ENCODE measurements at regions not wholly inside any gene's neighbourhood (a gene's known extent, or its start where the extent isn't known, plus 50 kb on each side); places are given as distances from the start of the nearest gene placed in this dataset.
A peak's percentile ranks its signal among the peaks of the same experiment; 100 is the strongest.

GRCh38 chr3:29138171-29138570 is 142.7 kb upstream of the RBMS3 start:
- H3K36me3 Mint-ChIP-seq (ENCODE audit: low read depth), result no peaks in the 10 kb centered on the region
- no peaks in the 10 kb centered on the region for H3K9me3 Mint-ChIP-seq
- no peak for DNase-seq
- peaks cover 2% of the 10 kb centered on the region for H3K4me1 Mint-ChIP-seq
- H3K27me3 Mint-ChIP-seq (ENCODE audit: low read depth, poor library complexity), result no peaks in the 10 kb centered on the region
- H3K4me3 Mint-ChIP-seq, result no peak overlapping the region
- H3K27ac Mint-ChIP-seq, result no peak overlapping the region
- TF ChIP-seq CTCF (IDR thresholded peaks at IDR 0.05), result no peak

GRCh38 chr3:29140666-29141065 is 140.2 kb upstream of the RBMS3 start:
- no peak for TF ChIP-seq CTCF (IDR thresholded peaks at IDR 0.05)
- peaks cover 22% of the 10 kb centered on the region for H3K4me1 Mint-ChIP-seq
- no peak overlapping the region for H3K4me3 Mint-ChIP-seq
- no peak for DNase-seq
- no peaks in the 10 kb centered on the region for H3K27me3 Mint-ChIP-seq (ENCODE audit: low read depth, poor library complexity)
- no peaks in the 10 kb centered on the region for H3K36me3 Mint-ChIP-seq (ENCODE audit: low read depth)
- no peaks in the 10 kb centered on the region for H3K9me3 Mint-ChIP-seq
- no peak overlapping the region for H3K27ac Mint-ChIP-seq

- Mint-ChIP-seq H3K4me1 (peaks cover 22% of the 10 kb centered on the region), H3K9me3 (no peaks in the 10 kb centered on the region), H3K36me3 (ENCODE audit: low read depth) (no peaks in the 10 kb centered on the region), H3K4me3 (no peak overlapping the region), H3K27me3 (ENCODE audit: low read depth, poor library complexity) (no peaks in the 10 kb centered on the region), H3K27ac (no peak overlapping the region)
- no peak for TF ChIP-seq CTCF (IDR thresholded peaks at IDR 0.05)
- no peak for DNase-seq
Observed at GRCh38 chr3:29141197-29141917, 139.5 kb upstream of the RBMS3 start.

GRCh38 chr3:29141918-29142275 is 139.0 kb upstream of the RBMS3 start:
- peaks cover 22% of the 10 kb centered on the region for H3K4me1 Mint-ChIP-seq
- no peaks in the 10 kb centered on the region for H3K9me3 Mint-ChIP-seq
- no peaks in the 10 kb centered on the region for H3K36me3 Mint-ChIP-seq (ENCODE audit: low read depth)
- H3K27me3 Mint-ChIP-seq (ENCODE audit: low read depth, poor library complexity), result no peaks in the 10 kb centered on the region
- H3K4me3 Mint-ChIP-seq, result no peak overlapping the region
- no peak for DNase-seq
- TF ChIP-seq CTCF (IDR thresholded peaks at IDR 0.05), result no peak
- no peak overlapping the region for H3K27ac Mint-ChIP-seq

GRCh38 chr3:29143151-29143550 is 137.7 kb upstream of the RBMS3 start:
- no peak for TF ChIP-seq CTCF (IDR thresholded peaks at IDR 0.05)
- no peaks in the 10 kb centered on the region for H3K9me3 Mint-ChIP-seq
- no peak for DNase-seq
- H3K27ac Mint-ChIP-seq, result peak overlapping the region; percentile 12
- H3K36me3 Mint-ChIP-seq (ENCODE audit: low read depth), result no peaks in the 10 kb centered on the region
- peaks cover 22% of the 10 kb centered on the region for H3K4me1 Mint-ChIP-seq
- H3K27me3 Mint-ChIP-seq (ENCODE audit: low read depth, poor library complexity), result no peaks in the 10 kb centered on the region
- no peak overlapping the region for H3K4me3 Mint-ChIP-seq

- no peak overlapping the region for H3K27ac Mint-ChIP-seq
- H3K4me3 Mint-ChIP-seq, result no peak overlapping the region
- TF ChIP-seq CTCF (IDR thresholded peaks at IDR 0.05), result no peak
- no peak for DNase-seq
- H3K4me1 Mint-ChIP-seq, result peaks cover 22% of the 10 kb centered on the region
- no peaks in the 10 kb centered on the region for H3K36me3 Mint-ChIP-seq (ENCODE audit: low read depth)
- no peaks in the 10 kb centered on the region for H3K27me3 Mint-ChIP-seq (ENCODE audit: low read depth, poor library complexity)
- H3K9me3 Mint-ChIP-seq, result no peaks in the 10 kb centered on the region
Observed at GRCh38 chr3:29144361-29144760, 136.5 kb upstream of the RBMS3 start.

Data from nephron progenitor cell (in vitro differentiated cells).